ENCODE measurements at regions not wholly inside any gene's neighbourhood (a gene's known extent, or its start where the extent isn't known, plus 50 kb on each side); places are given as distances from the start of the nearest gene placed in this dataset.

DNA sequence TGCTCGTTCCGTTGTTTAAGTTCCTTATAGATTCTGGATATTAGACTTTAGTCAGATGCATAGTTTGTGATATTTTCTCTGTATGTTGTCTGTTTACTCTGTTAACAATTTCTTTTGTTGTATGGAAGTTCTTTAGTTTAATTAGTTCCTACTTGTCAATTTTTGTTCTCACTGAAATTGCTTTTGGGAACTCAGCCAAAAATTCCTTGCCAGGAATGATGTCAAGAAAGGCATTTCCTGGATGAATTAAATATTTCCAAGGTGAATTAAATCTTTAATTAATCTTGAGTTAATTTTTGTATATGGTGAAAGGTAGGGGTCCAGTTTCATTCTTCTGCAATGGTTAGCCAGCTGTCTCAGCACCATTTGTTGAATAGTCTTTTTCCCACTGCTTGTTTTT is 406.2 kb upstream of the NOX3 start:
- TF ChIP-seq EP300 (IDR thresholded peaks at IDR 0.05): no peak
- TF ChIP-seq POLR2A (IDR thresholded peaks at IDR 0.05): no peak

Data from stomach (tissue), 4 donors.